ENCODE measurements at regions not wholly inside any gene's neighbourhood (a gene's known extent, or its start where the extent isn't known, plus 50 kb on each side); places are given as distances from the start of the nearest gene placed in this dataset.

DNA sequence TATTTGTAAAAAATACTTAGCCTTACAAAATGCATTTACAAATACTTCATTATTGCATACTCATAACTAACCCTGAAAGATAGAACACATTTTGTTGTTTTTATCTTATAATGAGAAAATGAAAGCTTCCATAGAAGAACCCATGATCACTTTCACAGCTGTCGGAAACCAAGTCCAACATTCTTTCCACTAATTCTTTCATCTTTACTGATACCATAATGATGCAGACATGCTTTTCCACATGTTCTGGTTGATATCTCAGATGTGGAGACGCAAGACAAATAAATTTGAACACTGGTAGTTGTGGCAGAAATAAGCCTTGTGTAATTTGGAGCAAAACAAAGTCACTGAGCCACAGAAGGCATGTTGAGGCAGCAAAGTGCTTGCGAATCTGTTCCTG lies 136.0 kb downstream of the FBXO4 start:
- TF ChIP-seq, protein P1, sequence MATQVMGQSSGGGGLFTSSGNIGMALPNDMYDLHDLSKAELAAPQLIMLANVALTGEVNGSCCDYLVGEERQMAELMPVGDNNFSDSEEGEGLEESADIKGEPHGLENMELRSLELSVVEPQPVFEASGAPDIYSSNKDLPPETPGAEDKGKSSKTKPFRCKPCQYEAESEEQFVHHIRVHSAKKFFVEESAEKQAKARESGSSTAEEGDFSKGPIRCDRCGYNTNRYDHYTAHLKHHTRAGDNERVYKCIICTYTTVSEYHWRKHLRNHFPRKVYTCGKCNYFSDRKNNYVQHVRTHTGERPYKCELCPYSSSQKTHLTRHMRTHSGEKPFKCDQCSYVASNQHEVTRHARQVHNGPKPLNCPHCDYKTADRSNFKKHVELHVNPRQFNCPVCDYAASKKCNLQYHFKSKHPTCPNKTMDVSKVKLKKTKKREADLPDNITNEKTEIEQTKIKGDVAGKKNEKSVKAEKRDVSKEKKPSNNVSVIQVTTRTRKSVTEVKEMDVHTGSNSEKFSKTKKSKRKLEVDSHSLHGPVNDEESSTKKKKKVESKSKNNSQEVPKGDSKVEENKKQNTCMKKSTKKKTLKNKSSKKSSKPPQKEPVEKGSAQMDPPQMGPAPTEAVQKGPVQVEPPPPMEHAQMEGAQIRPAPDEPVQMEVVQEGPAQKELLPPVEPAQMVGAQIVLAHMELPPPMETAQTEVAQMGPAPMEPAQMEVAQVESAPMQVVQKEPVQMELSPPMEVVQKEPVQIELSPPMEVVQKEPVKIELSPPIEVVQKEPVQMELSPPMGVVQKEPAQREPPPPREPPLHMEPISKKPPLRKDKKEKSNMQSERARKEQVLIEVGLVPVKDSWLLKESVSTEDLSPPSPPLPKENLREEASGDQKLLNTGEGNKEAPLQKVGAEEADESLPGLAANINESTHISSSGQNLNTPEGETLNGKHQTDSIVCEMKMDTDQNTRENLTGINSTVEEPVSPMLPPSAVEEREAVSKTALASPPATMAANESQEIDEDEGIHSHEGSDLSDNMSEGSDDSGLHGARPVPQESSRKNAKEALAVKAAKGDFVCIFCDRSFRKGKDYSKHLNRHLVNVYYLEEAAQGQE (IDR thresholded peaks at IDR 0.05; ENCODE audit: low read depth) = no peak
- TF ChIP-seq, protein P2, sequence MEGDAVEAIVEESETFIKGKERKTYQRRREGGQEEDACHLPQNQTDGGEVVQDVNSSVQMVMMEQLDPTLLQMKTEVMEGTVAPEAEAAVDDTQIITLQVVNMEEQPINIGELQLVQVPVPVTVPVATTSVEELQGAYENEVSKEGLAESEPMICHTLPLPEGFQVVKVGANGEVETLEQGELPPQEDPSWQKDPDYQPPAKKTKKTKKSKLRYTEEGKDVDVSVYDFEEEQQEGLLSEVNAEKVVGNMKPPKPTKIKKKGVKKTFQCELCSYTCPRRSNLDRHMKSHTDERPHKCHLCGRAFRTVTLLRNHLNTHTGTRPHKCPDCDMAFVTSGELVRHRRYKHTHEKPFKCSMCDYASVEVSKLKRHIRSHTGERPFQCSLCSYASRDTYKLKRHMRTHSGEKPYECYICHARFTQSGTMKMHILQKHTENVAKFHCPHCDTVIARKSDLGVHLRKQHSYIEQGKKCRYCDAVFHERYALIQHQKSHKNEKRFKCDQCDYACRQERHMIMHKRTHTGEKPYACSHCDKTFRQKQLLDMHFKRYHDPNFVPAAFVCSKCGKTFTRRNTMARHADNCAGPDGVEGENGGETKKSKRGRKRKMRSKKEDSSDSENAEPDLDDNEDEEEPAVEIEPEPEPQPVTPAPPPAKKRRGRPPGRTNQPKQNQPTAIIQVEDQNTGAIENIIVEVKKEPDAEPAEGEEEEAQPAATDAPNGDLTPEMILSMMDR (IDR thresholded peaks at IDR 0.05 in 2 of 3, conservative IDR thresholded peaks at IDR 0.05 in 1 of 3; ENCODE audit: borderline replicate concordance in 1 of 3, insufficient read depth in 1 of 3, low read depth in 2 of 3, low read length in 2 of 3) = no peak
- TF ChIP-seq, protein P3, sequence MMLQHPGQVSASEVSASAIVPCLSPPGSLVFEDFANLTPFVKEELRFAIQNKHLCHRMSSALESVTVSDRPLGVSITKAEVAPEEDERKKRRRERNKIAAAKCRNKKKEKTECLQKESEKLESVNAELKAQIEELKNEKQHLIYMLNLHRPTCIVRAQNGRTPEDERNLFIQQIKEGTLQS (IDR thresholded peaks at IDR 0.05) = no peak
- TF ChIP-seq POLR2AphosphoS5 (IDR thresholded peaks at IDR 0.05; ENCODE audit: low read depth, low read length) (no peak), POLR2A (IDR thresholded peaks at IDR 0.05; ENCODE audit: borderline replicate concordance, extremely low read depth, insufficient read depth, insufficient read length) (no peak), YY1 (IDR thresholded peaks at IDR 0.05; ENCODE audit: extremely low read depth, insufficient replicate concordance, low read depth, low read length) (no peak), SRF (IDR thresholded peaks at IDR 0.05; ENCODE audit: low read depth) (no peak), EZH2 (IDR thresholded peaks at IDR 0.05) (no peak), ZNF274 (IDR thresholded peaks at IDR 0.05; ENCODE audit: low read depth, low read length) (no peak)
- TF ChIP-seq, protein P4, sequence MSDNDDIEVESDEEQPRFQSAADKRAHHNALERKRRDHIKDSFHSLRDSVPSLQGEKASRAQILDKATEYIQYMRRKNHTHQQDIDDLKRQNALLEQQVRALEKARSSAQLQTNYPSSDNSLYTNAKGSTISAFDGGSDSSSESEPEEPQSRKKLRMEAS (IDR thresholded peaks at IDR 0.05) = no peak
